ENCODE measurements at regions not wholly inside any gene's neighbourhood (a gene's known extent, or its start where the extent isn't known, plus 50 kb on each side); places are given as distances from the start of the nearest gene placed in this dataset.

DNA sequence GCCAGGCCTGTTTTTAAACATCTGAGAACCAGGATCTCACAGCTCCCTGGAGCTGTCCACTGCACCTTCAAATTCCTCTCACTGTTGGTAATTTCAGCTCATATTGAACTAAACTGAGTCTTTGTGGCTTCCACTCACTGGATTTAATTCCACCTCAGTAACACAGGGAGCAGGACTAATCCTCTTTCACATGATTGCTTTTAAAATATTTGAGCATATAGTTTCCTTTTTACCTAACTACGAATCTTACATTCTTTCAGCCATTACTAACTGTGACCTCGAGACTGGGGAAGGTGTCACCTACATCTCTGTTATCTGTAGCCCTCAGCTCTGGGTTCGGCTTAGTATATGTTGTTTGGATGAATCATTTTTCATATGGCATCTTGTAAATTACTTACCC, 194.3 kb upstream of the C2CD4B start (continued):
- TF ChIP-seq, protein P1, sequence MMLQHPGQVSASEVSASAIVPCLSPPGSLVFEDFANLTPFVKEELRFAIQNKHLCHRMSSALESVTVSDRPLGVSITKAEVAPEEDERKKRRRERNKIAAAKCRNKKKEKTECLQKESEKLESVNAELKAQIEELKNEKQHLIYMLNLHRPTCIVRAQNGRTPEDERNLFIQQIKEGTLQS (IDR thresholded peaks at IDR 0.05), result no peak
- TF ChIP-seq RAD21 (IDR thresholded peaks at IDR 0.05) (no peak), GABPA (IDR thresholded peaks at IDR 0.05 in 1 of 2, conservative IDR thresholded peaks at IDR 0.05 in 1 of 2) (no peak)

DNA sequence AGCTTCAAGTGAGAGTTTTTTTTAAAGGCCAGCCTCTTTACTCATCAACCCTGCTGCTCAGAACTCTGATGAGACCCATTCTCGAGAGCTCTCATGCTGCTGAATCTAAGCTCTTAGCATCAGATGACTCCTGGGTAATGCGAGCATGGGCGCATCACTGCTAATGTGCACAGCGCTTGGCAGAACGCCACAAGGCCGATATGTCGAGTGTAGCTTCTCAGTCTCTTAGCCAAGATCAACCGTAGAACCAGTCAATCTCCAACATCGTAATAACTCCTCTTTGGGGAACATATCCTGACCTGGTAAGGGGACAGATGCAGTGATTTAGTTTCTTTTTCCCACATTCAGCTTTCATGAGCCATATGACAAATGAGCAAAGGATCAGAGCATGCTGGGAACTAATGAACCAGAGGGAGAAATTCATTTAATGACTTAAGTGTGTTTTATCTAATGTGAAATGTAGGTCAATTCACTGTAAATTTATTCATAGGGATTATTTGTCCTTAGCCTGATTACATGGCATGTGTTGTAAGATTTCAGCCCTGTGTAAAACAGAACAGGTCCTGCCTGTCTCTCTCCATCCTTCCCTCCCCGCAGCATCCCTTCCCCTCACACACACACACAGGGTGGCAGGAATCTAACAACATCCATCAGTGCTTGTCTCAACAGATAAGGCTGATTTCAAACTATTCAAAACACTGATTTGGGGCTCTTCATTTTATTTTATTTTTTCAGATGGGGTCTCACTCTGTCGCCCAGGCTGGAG, 195.4 kb upstream of the C2CD4B start:
- Histone ChIP-seq H3K4me1 (ENCODE audit: control insufficient read depth in 4 of 4, insufficient read depth in 4 of 4, low read length in 3 of 4) (no peaks in the 10 kb centered on the region), H3K27ac (ENCODE audit: low read depth in 1 of 2, low read length in 2 of 2) (no peak overlapping the region), H3K4me3 (ENCODE audit: low read depth in 1 of 3, low read length in 3 of 3) (no peak overlapping the region), H3K27me3 (ENCODE audit: control insufficient read depth in 4 of 4, insufficient read depth in 4 of 4, low read length in 3 of 4) (peaks cover 0 to 5% (median 1%) of the 10 kb centered on the region in 4 donors), H3K9me3 (ENCODE audit: control insufficient read depth in 4 of 4, low read length in 3 of 4) (no peaks in the 10 kb centered on the region), H3K9ac (ENCODE audit: low read depth in 1 of 2, low read length in 2 of 2) (no peak overlapping the region), H3K36me3 (ENCODE audit: control insufficient read depth in 4 of 4, insufficient read depth in 3 of 4, low read depth in 1 of 4, low read length in 3 of 4) (no peaks in the 10 kb centered on the region)
- DNase-seq (ENCODE audit: low spot score), result no peak
- TF ChIP-seq SP1 (IDR thresholded peaks at IDR 0.05) (no peak), HNF4A (conservative IDR thresholded peaks at IDR 0.05) (no peak), EGR1 (IDR thresholded peaks at IDR 0.05; ENCODE audit: low read depth in 2 of 2) (no peak), RXRA (IDR thresholded peaks at IDR 0.05) (no peak), TAF1 (conservative IDR thresholded peaks at IDR 0.05) (no peak), YY1 (IDR thresholded peaks at IDR 0.05) (no peak), HNF4G (IDR thresholded peaks at IDR 0.05) (no peak), GABPA (IDR thresholded peaks at IDR 0.05 in 1 of 2, conservative IDR thresholded peaks at IDR 0.05 in 1 of 2) (no peak), RAD21 (IDR thresholded peaks at IDR 0.05) (no peak), JUND (IDR thresholded peaks at IDR 0.05) (no peak), NR2F2 (IDR thresholded peaks at IDR 0.05) (no peak)
- TF ChIP-seq, protein P1 (IDR thresholded peaks at IDR 0.05), result no peak
- TF ChIP-seq, protein P2, sequence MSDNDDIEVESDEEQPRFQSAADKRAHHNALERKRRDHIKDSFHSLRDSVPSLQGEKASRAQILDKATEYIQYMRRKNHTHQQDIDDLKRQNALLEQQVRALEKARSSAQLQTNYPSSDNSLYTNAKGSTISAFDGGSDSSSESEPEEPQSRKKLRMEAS (IDR thresholded peaks at IDR 0.05), result no peak
- TF ChIP-seq, protein P3, sequence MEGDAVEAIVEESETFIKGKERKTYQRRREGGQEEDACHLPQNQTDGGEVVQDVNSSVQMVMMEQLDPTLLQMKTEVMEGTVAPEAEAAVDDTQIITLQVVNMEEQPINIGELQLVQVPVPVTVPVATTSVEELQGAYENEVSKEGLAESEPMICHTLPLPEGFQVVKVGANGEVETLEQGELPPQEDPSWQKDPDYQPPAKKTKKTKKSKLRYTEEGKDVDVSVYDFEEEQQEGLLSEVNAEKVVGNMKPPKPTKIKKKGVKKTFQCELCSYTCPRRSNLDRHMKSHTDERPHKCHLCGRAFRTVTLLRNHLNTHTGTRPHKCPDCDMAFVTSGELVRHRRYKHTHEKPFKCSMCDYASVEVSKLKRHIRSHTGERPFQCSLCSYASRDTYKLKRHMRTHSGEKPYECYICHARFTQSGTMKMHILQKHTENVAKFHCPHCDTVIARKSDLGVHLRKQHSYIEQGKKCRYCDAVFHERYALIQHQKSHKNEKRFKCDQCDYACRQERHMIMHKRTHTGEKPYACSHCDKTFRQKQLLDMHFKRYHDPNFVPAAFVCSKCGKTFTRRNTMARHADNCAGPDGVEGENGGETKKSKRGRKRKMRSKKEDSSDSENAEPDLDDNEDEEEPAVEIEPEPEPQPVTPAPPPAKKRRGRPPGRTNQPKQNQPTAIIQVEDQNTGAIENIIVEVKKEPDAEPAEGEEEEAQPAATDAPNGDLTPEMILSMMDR (IDR thresholded peaks at IDR 0.05; ENCODE audit: low read depth, low read length, missing input control), result no peak
- TF ChIP-seq, protein P4, sequence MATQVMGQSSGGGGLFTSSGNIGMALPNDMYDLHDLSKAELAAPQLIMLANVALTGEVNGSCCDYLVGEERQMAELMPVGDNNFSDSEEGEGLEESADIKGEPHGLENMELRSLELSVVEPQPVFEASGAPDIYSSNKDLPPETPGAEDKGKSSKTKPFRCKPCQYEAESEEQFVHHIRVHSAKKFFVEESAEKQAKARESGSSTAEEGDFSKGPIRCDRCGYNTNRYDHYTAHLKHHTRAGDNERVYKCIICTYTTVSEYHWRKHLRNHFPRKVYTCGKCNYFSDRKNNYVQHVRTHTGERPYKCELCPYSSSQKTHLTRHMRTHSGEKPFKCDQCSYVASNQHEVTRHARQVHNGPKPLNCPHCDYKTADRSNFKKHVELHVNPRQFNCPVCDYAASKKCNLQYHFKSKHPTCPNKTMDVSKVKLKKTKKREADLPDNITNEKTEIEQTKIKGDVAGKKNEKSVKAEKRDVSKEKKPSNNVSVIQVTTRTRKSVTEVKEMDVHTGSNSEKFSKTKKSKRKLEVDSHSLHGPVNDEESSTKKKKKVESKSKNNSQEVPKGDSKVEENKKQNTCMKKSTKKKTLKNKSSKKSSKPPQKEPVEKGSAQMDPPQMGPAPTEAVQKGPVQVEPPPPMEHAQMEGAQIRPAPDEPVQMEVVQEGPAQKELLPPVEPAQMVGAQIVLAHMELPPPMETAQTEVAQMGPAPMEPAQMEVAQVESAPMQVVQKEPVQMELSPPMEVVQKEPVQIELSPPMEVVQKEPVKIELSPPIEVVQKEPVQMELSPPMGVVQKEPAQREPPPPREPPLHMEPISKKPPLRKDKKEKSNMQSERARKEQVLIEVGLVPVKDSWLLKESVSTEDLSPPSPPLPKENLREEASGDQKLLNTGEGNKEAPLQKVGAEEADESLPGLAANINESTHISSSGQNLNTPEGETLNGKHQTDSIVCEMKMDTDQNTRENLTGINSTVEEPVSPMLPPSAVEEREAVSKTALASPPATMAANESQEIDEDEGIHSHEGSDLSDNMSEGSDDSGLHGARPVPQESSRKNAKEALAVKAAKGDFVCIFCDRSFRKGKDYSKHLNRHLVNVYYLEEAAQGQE (IDR thresholded peaks at IDR 0.05), result no peak
- TF ChIP-seq, protein P5, sequence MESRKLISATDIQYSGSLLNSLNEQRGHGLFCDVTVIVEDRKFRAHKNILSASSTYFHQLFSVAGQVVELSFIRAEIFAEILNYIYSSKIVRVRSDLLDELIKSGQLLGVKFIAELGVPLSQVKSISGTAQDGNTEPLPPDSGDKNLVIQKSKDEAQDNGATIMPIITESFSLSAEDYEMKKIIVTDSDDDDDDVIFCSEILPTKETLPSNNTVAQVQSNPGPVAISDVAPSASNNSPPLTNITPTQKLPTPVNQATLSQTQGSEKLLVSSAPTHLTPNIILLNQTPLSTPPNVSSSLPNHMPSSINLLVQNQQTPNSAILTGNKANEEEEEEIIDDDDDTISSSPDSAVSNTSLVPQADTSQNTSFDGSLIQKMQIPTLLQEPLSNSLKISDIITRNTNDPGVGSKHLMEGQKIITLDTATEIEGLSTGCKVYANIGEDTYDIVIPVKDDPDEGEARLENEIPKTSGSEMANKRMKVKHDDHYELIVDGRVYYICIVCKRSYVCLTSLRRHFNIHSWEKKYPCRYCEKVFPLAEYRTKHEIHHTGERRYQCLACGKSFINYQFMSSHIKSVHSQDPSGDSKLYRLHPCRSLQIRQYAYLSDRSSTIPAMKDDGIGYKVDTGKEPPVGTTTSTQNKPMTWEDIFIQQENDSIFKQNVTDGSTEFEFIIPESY (IDR thresholded peaks at IDR 0.05), result no peak
- 89% methylated on average over 11 of the region's 11 CpGs for WGBS

All from liver (tissue), 8 donors.